ENCODE measurements at regions not wholly inside any gene's neighbourhood (a gene's known extent, or its start where the extent isn't known, plus 50 kb on each side); places are given as distances from the start of the nearest gene placed in this dataset.
"Not testable (repeated sequence)": the region's sequence is repeated elsewhere in the genome, so short reads cannot be mapped to it uniquely, and the experiment has no call there.

DNA sequence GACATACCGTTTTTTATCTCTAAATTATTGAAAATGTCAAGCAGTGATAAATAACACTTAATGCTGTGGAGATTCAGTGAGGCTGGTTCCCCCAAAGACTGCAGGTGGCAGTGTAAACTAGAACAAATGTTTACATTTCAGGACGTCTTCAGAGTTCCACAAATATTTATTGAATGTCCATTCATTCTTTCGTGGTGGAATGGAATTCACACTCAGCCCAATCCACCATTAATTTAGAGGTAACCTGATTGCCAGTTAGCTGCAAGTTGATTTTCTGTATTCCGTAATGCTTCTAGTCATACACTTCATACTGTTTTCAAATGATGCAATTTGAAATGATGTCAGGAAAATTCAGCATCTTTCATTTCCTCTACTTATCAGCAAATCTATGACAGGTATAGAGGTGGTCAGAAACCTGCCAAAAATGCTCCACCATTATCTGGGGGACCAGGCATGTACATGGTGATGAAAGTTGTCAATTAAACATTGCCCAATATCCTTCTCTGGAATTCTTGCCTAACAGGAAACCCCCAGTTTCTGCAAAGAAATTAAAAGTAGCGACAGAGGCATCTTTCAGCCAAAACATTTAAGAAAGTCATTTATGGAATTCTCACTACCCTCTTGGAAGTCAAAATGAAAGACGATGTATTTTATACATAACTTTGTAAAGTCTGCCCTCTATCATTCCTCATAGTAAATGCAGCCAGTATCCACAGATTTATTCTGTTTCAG lies 94.3 kb upstream of the BMAL1 start:
- no peak for TF ChIP-seq ZFX (IDR thresholded peaks at IDR 0.05; ENCODE audit: borderline replicate concordance)
- TF ChIP-seq, protein P1, sequence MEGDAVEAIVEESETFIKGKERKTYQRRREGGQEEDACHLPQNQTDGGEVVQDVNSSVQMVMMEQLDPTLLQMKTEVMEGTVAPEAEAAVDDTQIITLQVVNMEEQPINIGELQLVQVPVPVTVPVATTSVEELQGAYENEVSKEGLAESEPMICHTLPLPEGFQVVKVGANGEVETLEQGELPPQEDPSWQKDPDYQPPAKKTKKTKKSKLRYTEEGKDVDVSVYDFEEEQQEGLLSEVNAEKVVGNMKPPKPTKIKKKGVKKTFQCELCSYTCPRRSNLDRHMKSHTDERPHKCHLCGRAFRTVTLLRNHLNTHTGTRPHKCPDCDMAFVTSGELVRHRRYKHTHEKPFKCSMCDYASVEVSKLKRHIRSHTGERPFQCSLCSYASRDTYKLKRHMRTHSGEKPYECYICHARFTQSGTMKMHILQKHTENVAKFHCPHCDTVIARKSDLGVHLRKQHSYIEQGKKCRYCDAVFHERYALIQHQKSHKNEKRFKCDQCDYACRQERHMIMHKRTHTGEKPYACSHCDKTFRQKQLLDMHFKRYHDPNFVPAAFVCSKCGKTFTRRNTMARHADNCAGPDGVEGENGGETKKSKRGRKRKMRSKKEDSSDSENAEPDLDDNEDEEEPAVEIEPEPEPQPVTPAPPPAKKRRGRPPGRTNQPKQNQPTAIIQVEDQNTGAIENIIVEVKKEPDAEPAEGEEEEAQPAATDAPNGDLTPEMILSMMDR (IDR thresholded peaks at IDR 0.05): peak; percentile 53
- no peak overlapping the region for H3K27ac ChIP-seq

DNA sequence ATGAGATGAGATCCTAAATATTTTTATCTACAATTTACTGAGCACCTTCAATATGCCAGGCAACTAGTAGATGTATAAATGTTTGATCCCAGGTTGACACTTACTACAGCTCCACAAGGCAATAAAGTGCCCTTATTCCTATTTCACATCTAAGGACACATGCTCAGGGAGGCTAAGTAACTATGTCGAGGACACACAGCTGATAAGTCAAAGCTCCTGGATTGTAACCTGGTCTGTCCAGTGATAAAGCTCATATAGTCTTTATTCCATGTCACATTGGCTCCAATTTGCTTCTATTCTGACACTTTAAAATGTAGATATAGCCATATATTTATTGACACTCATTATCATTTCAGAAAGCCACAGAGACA lies 93.8 kb upstream of the BMAL1 start:
- TF ChIP-seq ZFX (IDR thresholded peaks at IDR 0.05; ENCODE audit: borderline replicate concordance): no peak
- TF ChIP-seq, protein P1 (IDR thresholded peaks at IDR 0.05): no peak
- H3K27ac ChIP-seq: no peak overlapping the region

DNA sequence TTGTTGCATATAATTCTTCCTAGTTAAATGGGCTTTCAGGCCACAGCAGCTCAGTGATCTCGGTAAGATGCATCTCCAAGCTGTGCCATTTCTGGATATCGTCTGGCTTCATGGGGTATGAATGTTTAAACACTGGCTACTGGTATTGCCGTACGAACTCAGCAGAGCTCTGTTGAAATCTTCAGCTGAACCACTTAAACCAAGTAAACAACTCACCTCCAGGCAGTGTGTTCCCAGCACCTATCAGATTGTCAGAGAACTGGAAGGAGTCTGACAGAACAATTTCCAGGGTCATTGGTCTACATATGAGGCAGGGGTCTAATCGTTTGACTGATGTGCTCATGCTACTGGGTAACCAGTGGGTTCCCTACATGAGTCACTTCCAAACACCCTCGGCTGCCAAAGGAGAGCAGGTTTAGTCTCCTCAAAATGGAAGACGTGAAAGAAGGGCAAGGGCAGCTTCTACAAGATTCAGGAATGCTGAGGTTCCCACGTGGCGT lies 93.2 kb upstream of the BMAL1 start:
- TF ChIP-seq, protein P1 (IDR thresholded peaks at IDR 0.05): no peak
- TF ChIP-seq ZFX (IDR thresholded peaks at IDR 0.05; ENCODE audit: borderline replicate concordance): no peak
- no peak overlapping the region for H3K27ac ChIP-seq

DNA sequence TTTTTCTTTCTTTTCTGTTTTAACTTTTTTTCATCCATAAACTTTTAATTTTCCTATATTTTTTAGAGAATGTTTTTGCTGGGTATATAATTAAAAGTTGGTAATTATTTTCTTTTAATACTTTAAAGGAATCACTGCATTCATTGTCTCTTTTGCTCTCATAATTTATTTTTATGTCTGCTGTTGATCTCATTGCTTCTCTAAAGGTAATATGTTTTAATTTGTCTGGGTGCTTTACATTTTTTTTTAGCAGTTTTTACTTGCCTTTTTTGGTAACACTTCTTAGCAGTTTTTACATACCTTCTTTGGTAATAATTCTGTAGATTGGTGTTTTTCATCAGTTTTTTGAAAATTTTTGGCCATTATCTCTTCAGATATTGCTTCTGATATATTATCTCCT lies 89.4 kb upstream of the BMAL1 start:
- no peak for TF ChIP-seq ZFX (IDR thresholded peaks at IDR 0.05; ENCODE audit: borderline replicate concordance)
- TF ChIP-seq, protein P1 (IDR thresholded peaks at IDR 0.05): no peak

DNA sequence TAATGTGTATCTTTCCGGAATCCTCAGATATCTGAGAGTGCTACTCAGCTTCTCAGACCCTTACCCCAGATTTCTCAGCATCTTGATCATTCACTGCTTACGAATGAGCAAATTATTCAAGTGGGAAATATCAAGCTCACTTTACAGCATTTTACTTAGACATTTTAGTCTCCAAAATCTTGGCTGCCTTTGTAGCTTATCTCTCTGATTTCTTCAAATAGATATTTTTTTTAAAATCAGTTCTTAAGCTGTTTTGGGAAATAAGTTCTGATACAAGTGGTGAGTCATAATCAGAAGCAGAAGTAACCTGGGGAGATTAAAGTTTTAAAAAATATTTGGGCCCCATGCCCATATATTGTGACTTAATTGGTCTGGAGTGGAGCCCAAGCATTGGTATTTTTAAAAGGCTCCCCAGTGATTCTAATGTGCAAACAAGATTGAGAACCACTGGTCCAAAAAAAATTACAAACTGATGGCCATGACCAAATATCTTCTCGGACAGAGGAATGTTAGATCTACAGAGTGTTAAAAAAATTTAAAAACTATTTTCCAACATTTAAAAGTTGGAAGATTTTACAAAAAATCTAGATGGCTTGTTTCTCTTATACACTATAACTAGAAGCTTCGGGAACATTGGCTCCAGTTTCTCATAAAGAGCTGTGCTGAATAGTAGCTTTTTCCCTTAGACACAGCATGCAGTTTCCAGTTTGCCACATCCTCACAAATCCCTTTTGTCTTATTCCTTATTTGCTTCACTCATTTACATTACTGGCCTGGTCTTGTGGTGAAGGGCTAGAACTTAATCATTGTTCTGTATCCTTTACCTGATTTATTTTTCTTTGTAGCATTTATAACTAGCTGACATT lies 87.8 kb upstream of the BMAL1 start:
- TF ChIP-seq, protein P1 (IDR thresholded peaks at IDR 0.05): no peak
- no peak for TF ChIP-seq ZFX (IDR thresholded peaks at IDR 0.05; ENCODE audit: borderline replicate concordance)
- no peak overlapping the region for H3K27ac ChIP-seq

More for the DNA sequence above, 89.4 kb upstream of the BMAL1 start:
- H3K27ac ChIP-seq: no peak overlapping the region

DNA sequence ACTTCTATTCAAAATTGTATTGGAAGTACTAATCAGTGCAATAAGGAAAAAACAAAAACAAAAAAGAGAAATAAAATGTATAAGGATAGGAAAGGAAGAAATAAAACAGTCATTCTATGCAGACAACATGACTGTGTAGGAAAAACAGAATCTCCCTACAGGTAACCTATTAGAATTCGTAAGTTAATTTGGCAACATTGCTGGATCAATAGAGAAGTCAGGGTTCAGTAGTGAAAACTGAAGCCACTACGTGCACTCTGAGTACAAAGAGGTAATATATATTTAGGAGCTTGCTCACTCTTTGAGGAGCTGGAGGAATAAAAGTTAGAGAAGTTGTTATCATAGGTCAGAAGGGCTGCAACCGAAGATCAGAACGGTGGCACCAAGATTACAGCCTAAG lies 84.0 kb upstream of the BMAL1 start:
- TF ChIP-seq, protein P1 (IDR thresholded peaks at IDR 0.05): no peak
- TF ChIP-seq ZFX (IDR thresholded peaks at IDR 0.05; ENCODE audit: borderline replicate concordance): no peak
- no peak overlapping the region for H3K27ac ChIP-seq

DNA sequence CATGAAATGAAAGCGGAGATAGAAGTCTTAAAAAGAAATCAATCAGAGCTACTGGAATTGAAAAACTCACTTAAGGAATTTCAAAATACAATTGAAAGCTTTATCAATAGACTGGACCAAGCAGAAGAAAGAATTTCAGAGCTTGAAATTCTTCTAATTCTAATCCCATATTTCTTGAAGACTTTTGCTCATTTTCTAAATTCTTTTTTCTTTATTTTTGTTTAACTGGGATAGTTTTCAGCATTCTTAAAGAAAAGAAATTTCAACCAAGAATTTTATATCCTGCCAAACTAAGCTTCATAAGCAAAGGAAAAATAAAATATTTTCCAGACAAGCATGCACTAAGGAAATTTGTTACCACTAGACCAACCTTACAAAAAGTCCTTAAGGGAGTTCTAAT lies 80.2 kb upstream of the BMAL1 start:
- H3K27ac ChIP-seq: not testable (repeated sequence)

Data from 22Rv1 (cell line).